ENCODE measurements at regions not wholly inside any gene's neighbourhood (a gene's known extent, or its start where the extent isn't known, plus 50 kb on each side); places are given as distances from the start of the nearest gene placed in this dataset.
A peak's percentile ranks its signal among the peaks of the same experiment; 100 is the strongest.
"Not testable (repeated sequence)": the region's sequence is repeated elsewhere in the genome, so short reads cannot be mapped to it uniquely, and the experiment has no call there.

- Histone ChIP-seq H3K27me3 (ENCODE audit: control insufficient read depth in 2 of 2, insufficient read depth in 2 of 2, low read length in 2 of 2) (peaks cover 2 to 4% of the 10 kb centered on the region in 2 experiments), H3K9me3 (replicated peaks; ENCODE audit: control insufficient read depth, insufficient read depth, low read length) (no peaks in the 10 kb centered on the region), H4K20me1 (replicated peaks; ENCODE audit: control insufficient read depth, extremely low read depth, insufficient read depth, low read length) (no peaks in the 10 kb centered on the region), H3K4me3 (replicated peaks in 1 of 3; ENCODE audit: insufficient read depth in 1 of 3, low read depth in 1 of 3, low read length in 3 of 3) (no peak overlapping the region), H2AFZ (ENCODE audit: low read depth, low read length) (no peak overlapping the region), H3K27ac (ENCODE audit: insufficient read depth, low read depth, low read length) (no peak overlapping the region), H3K4me2 (ENCODE audit: insufficient read depth, low read length) (no peak overlapping the region), H3K4me1 (ENCODE audit: control insufficient read depth, extremely low read depth, insufficient read depth, low read length) (no peaks in the 10 kb centered on the region), H3K9me1 (replicated peaks; ENCODE audit: control insufficient read depth, extremely low read depth, insufficient read depth, low read length) (no peaks in the 10 kb centered on the region), H3K36me3 (ENCODE audit: control insufficient read depth in 2 of 2, extremely low read depth in 1 of 2, insufficient read depth in 2 of 2, low read length in 2 of 2) (no peaks in the 10 kb centered on the region), H3K79me2 (ENCODE audit: control insufficient read depth, insufficient read depth, low read length) (no peaks in the 10 kb centered on the region), H3K9ac (replicated peaks; ENCODE audit: extremely low read depth, insufficient read depth, low read length) (no peak overlapping the region)
- dilution Hi-C loops (cut with MboI; ENCODE audit: extremely low pct_ligation_motif_present, low sequenced_read_pairs) (no loop called here), intact Hi-C loops (cut with micrococcal nuclease) (no loop called here)
- no peak for TF ChIP-seq MYC (IDR thresholded peaks at IDR 0.05; ENCODE audit: low read depth, low read length)
- no peak for TF ChIP-seq POLR2A (IDR thresholded peaks at IDR 0.05; ENCODE audit: low read depth, low read length)
- FAIRE-seq (no peak), DNase-seq (ENCODE audit: low read depth, low spot score) (peak; percentile 31)
- POLR2A ChIA-PET: no interaction called here
- no TSS peak for BruUV-seq (replicated peaks)
- CTCF ChIA-PET: no interaction called here
Measured at GRCh38 chr4:57182132-57182874, 72.1 kb upstream of the IGFBP7 start.

- H3K79me2 ChIP-seq (ENCODE audit: control insufficient read depth, insufficient read depth, low read length); H2AFZ ChIP-seq (ENCODE audit: low read depth, low read length); BruUV-seq (replicated peaks); H3K4me1 ChIP-seq (ENCODE audit: control insufficient read depth, extremely low read depth, insufficient read depth, low read length); H3K9me3 ChIP-seq (replicated peaks; ENCODE audit: control insufficient read depth, insufficient read depth, low read length); intact Hi-C loops (cut with micrococcal nuclease); POLR2A ChIA-PET; H3K4me3 ChIP-seq (replicated peaks in 1 of 3; ENCODE audit: insufficient read depth in 1 of 3, low read depth in 1 of 3, low read length in 3 of 3); H3K27me3 ChIP-seq (ENCODE audit: control insufficient read depth in 2 of 2, insufficient read depth in 2 of 2, low read length in 2 of 2); H3K9me1 ChIP-seq (replicated peaks; ENCODE audit: control insufficient read depth, extremely low read depth, insufficient read depth, low read length); CTCF ChIA-PET; FAIRE-seq; DNase-seq (ENCODE audit: low read depth, low spot score); H3K9ac ChIP-seq (replicated peaks; ENCODE audit: extremely low read depth, insufficient read depth, low read length); dilution Hi-C loops (cut with MboI; ENCODE audit: extremely low pct_ligation_motif_present, low sequenced_read_pairs); H3K36me3 ChIP-seq (ENCODE audit: control insufficient read depth in 2 of 2, extremely low read depth in 1 of 2, insufficient read depth in 2 of 2, low read length in 2 of 2); H3K27ac ChIP-seq (ENCODE audit: insufficient read depth, low read depth, low read length); H4K20me1 ChIP-seq (replicated peaks; ENCODE audit: control insufficient read depth, extremely low read depth, insufficient read depth, low read length); H3K4me2 ChIP-seq (ENCODE audit: insufficient read depth, low read length): not testable (repeated sequence)
Measured at GRCh38 chr4:57173136-57173535, 63.0 kb upstream of the IGFBP7 start.

All from endothelial cell of umbilical vein (primary cell).